Neural crest cell (in vitro differentiated cells): ENCODE measurements at regions not wholly inside any gene's neighbourhood (a gene's known extent, or its start where the extent isn't known, plus 50 kb on each side); places are given as distances from the start of the nearest gene placed in this dataset.

Experiments
- DNase-seq: peaks from one replicate; pipeline ENCODE4 v3.0.0; 2021; ENCODE audit warnings: low read depth, mixed read lengths, low spot score
- H3K27ac Mint-ChIP-seq: one replicate; pipeline ENCODE4 v1.8.0; 2021; ENCODE audit warnings: mild to moderate bottlenecking, mixed read lengths; ENCODE audit not compliant: unreplicated experiment
- H3K27me3 Mint-ChIP-seq: 2 replicates; pipeline ENCODE4 v1.8.0; 2021; ENCODE audit warnings: low read depth, mild to moderate bottlenecking, mixed read lengths
- H3K36me3 Mint-ChIP-seq: 2 replicates; pipeline ENCODE4 v1.8.0; 2021; ENCODE audit warnings: low read depth, mild to moderate bottlenecking, mixed read lengths
- H3K4me1 Mint-ChIP-seq: 2 replicates; pipeline ENCODE4 v1.8.0; 2021; ENCODE audit warnings: mixed read lengths
- H3K4me3 Mint-ChIP-seq: one replicate; pipeline ENCODE4 v1.8.0; 2021; ENCODE audit warnings: mild to moderate bottlenecking, mixed read lengths
- H3K9me3 Mint-ChIP-seq: 2 replicates; pipeline ENCODE4 v1.8.0; 2021; ENCODE audit warnings: mixed read lengths
- CTCF ChIP-seq: fragments of 200-600 bp; sonication (generic); conservative IDR thresholded peaks from 2 replicates; pipeline ENCODE4 v1.5.0; 2021; ENCODE audit warnings: antibody characterized with exemption, mild to moderate bottlenecking

GRCh38 chr9:38253200-38253599 lies 139.3 kb upstream of the ALDH1B1 start:
- Mint-ChIP-seq H3K27me3 (no peaks in the 10 kb centered on the region), H3K36me3 (no peaks in the 10 kb centered on the region), H3K9me3 (no peaks in the 10 kb centered on the region), H3K27ac (no peak overlapping the region), H3K4me1 (no peaks in the 10 kb centered on the region), H3K4me3 (no peak overlapping the region)
- TF ChIP-seq CTCF, result no peak
- no peak for DNase-seq

GRCh38 chr9:38251036-38251860 lies 141.3 kb upstream of the ALDH1B1 start:
- Mint-ChIP-seq H3K27me3 (no peaks in the 10 kb centered on the region), H3K27ac (no peak overlapping the region), H3K4me3 (no peak overlapping the region)

GRCh38 chr9:38250279-38251035 lies 142.0 kb upstream of the ALDH1B1 start:
- TF ChIP-seq CTCF, result no peak
- Mint-ChIP-seq H3K36me3 (no peaks in the 10 kb centered on the region), H3K4me3 (no peak overlapping the region), H3K27me3 (no peaks in the 10 kb centered on the region), H3K27ac (no peak overlapping the region), H3K9me3 (no peaks in the 10 kb centered on the region), H3K4me1 (no peaks in the 10 kb centered on the region)
- DNase-seq, result no peak

More at GRCh38 chr9:38251036-38251860, 141.3 kb upstream of the ALDH1B1 start:
- Mint-ChIP-seq H3K4me1 (no peaks in the 10 kb centered on the region), H3K9me3 (no peaks in the 10 kb centered on the region), H3K36me3 (no peaks in the 10 kb centered on the region)
- no peak for TF ChIP-seq CTCF
- no peak for DNase-seq

- Mint-ChIP-seq H3K27me3 (no peaks in the 10 kb centered on the region), H3K4me1 (no peaks in the 10 kb centered on the region), H3K9me3 (no peaks in the 10 kb centered on the region), H3K27ac (no peak overlapping the region), H3K4me3 (no peak overlapping the region), H3K36me3 (no peaks in the 10 kb centered on the region)
- no peak for DNase-seq
- TF ChIP-seq CTCF, result no peak
These were observed 142.8 kb upstream of the ALDH1B1 start for GRCh38 chr9:38249587-38250210.

- no peaks in the 10 kb centered on the region for H3K36me3 Mint-ChIP-seq
- no peak for TF ChIP-seq CTCF
- H3K27me3 Mint-ChIP-seq, result no peaks in the 10 kb centered on the region
- H3K27ac Mint-ChIP-seq, result no peak overlapping the region
- H3K4me1 Mint-ChIP-seq, result peaks cover 1% of the 10 kb centered on the region
- H3K4me3 Mint-ChIP-seq, result no peak overlapping the region
- no peaks in the 10 kb centered on the region for H3K9me3 Mint-ChIP-seq
- no peak for DNase-seq
These were observed 143.5 kb upstream of the ALDH1B1 start for GRCh38 chr9:38249049-38249448.
